Hepatocyte (in vitro differentiated cells): ENCODE measurements at regions not wholly inside any gene's neighbourhood (a gene's known extent, or its start where the extent isn't known, plus 50 kb on each side); places are given as distances from the start of the nearest gene placed in this dataset.

Experiments used
- CTCF ChIP-seq: fragments of 200-600 bp; sonication (generic); IDR thresholded peaks from 2 replicates; pipeline ENCODE4 v1.5.1; 2016; ENCODE audit warnings: antibody characterized with exemption, mild to moderate bottlenecking; ENCODE audit not compliant: poor library complexity
- EZH2 ChIP-seq: fragments of 200-600 bp; sonication (generic); IDR thresholded peaks from 2 replicates; pipeline ENCODE4 v1.6.1; 2016; ENCODE audit warnings: antibody characterized with exemption, mild to moderate bottlenecking, borderline replicate concordance
- EZH2phosphoT487 ChIP-seq: fragments of 200-600 bp; sonication (generic); IDR thresholded peaks from one replicate; pipeline ENCODE4 v1.6.1; 2018; ENCODE audit warnings: antibody characterized with exemption, mild to moderate bottlenecking, low read depth, moderate library complexity; ENCODE audit not compliant: unreplicated experiment, severe bottlenecking

- no peak for TF ChIP-seq EZH2
- no peak for TF ChIP-seq CTCF
- TF ChIP-seq EZH2phosphoT487 = no peak
Measured at GRCh38 chr3:144820726-144821125, 849.1 kb downstream of the DIPK2A start.
